HL-60 (cell line): ENCODE measurements at regions not wholly inside any gene's neighbourhood (a gene's known extent, or its start where the extent isn't known, plus 50 kb on each side); places are given as distances from the start of the nearest gene placed in this dataset.

Source experiments
- DNase-seq, 2 experiments: peaks; one replicate each; pipeline ENCODE4 v3.0.0-alpha.2; 2010 to 2020; ENCODE audit warnings: low read depth in 1 of 2, low spot score in 1 of 2
- H3K27ac ChIP-seq: fragments of 250-450 bp; sonication (Bioruptor Pico); replicated peaks from 2 replicates; pipeline ENCODE4 v1.5.1; 2020; ENCODE audit warnings: mild to moderate bottlenecking, moderate library complexity
- H3K27me3 ChIP-seq: fragments of 250-450 bp; sonication (Bioruptor Pico); 2 replicates; pipeline ENCODE4 v1.5.1; 2021; ENCODE audit warnings: mild to moderate bottlenecking, moderate library complexity; ENCODE audit not compliant: insufficient read depth, poor library complexity, severe bottlenecking
- H3K4me3 ChIP-seq: replicated peaks from 2 replicates; pipeline ENCODE4 v1.5.1; 2011; ENCODE audit warnings: mild to moderate bottlenecking, control low read depth, low read length; ENCODE audit not compliant: insufficient read depth
- GABPA ChIP-seq: IDR thresholded peaks from 2 replicates; pipeline ENCODE4 v1.6.1; 2012; ENCODE audit warnings: low read depth
- POLR2AphosphoS5 ChIP-seq: IDR thresholded peaks from 2 replicates; pipeline ENCODE4 v1.6.1; 2012; ENCODE audit warnings: low read depth
- SPI1 ChIP-seq: IDR thresholded peaks from 2 replicates; pipeline ENCODE4 v1.6.1; 2012; ENCODE audit warnings: low read depth, mild to moderate bottlenecking, borderline replicate concordance
- TF ChIP-seq, protein P1 (sequence below): IDR thresholded peaks from one replicate; pipeline ENCODE4 v1.5.1; 2011; ENCODE audit warnings: low read length, control low read depth, inconsistent platforms; ENCODE audit not compliant: insufficient read depth
- TF ChIP-seq, protein P2 (sequence below): IDR thresholded peaks from 2 replicates; pipeline ENCODE4 v1.6.1; 2012; ENCODE audit warnings: low read depth; ENCODE audit not compliant: insufficient replicate concordance

DNA sequence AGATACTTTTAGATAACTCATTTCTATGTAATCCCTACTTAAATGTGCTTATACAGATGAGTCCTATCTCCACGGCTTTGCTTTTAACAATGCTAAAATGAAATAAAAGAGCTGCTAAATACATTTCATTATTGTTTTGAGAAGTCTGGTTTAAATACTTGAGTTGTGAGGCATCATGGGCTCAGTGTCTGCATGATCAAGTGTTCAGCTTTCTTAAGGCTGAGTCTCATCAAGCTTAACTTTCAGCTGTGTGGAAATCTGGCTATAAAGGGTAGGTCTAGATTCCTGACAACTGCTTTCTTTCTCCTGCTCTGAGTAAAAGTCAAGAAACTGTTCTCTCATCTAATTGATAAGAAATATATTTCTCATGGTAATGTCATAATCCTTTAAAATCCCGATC lies 235.4 kb downstream of the FSCB start:
- TF ChIP-seq, protein P1, sequence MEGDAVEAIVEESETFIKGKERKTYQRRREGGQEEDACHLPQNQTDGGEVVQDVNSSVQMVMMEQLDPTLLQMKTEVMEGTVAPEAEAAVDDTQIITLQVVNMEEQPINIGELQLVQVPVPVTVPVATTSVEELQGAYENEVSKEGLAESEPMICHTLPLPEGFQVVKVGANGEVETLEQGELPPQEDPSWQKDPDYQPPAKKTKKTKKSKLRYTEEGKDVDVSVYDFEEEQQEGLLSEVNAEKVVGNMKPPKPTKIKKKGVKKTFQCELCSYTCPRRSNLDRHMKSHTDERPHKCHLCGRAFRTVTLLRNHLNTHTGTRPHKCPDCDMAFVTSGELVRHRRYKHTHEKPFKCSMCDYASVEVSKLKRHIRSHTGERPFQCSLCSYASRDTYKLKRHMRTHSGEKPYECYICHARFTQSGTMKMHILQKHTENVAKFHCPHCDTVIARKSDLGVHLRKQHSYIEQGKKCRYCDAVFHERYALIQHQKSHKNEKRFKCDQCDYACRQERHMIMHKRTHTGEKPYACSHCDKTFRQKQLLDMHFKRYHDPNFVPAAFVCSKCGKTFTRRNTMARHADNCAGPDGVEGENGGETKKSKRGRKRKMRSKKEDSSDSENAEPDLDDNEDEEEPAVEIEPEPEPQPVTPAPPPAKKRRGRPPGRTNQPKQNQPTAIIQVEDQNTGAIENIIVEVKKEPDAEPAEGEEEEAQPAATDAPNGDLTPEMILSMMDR: no peak
- TF ChIP-seq, protein P2, sequence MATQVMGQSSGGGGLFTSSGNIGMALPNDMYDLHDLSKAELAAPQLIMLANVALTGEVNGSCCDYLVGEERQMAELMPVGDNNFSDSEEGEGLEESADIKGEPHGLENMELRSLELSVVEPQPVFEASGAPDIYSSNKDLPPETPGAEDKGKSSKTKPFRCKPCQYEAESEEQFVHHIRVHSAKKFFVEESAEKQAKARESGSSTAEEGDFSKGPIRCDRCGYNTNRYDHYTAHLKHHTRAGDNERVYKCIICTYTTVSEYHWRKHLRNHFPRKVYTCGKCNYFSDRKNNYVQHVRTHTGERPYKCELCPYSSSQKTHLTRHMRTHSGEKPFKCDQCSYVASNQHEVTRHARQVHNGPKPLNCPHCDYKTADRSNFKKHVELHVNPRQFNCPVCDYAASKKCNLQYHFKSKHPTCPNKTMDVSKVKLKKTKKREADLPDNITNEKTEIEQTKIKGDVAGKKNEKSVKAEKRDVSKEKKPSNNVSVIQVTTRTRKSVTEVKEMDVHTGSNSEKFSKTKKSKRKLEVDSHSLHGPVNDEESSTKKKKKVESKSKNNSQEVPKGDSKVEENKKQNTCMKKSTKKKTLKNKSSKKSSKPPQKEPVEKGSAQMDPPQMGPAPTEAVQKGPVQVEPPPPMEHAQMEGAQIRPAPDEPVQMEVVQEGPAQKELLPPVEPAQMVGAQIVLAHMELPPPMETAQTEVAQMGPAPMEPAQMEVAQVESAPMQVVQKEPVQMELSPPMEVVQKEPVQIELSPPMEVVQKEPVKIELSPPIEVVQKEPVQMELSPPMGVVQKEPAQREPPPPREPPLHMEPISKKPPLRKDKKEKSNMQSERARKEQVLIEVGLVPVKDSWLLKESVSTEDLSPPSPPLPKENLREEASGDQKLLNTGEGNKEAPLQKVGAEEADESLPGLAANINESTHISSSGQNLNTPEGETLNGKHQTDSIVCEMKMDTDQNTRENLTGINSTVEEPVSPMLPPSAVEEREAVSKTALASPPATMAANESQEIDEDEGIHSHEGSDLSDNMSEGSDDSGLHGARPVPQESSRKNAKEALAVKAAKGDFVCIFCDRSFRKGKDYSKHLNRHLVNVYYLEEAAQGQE: no peak
- TF ChIP-seq POLR2AphosphoS5 (no peak), SPI1 (no peak), GABPA (no peak)

GRCh38 chr14:44271006-44271405 lies 236.1 kb downstream of the FSCB start:
- TF ChIP-seq SPI1 (no peak), GABPA (no peak), POLR2AphosphoS5 (no peak)
- TF ChIP-seq, protein P2: no peak
- TF ChIP-seq, protein P1: no peak
- H3K27me3 ChIP-seq: no peaks in the 10 kb centered on the region
- no peak for DNase-seq
- no peak overlapping the region for H3K4me3 ChIP-seq
- H3K27ac ChIP-seq: no peak overlapping the region

More for the DNA sequence above, 235.4 kb downstream of the FSCB start:
- no peak overlapping the region for H3K27ac ChIP-seq
- H3K4me3 ChIP-seq: no peak overlapping the region
- no peak for DNase-seq
- H3K27me3 ChIP-seq: no peaks in the 10 kb centered on the region

GRCh38 chr14:44265246-44265645 lies 241.8 kb downstream of the FSCB start:
- TF ChIP-seq GABPA (no peak), SPI1 (no peak), POLR2AphosphoS5 (no peak)
- TF ChIP-seq, protein P2: no peak
- TF ChIP-seq, protein P1: no peak
- no peak overlapping the region for H3K27ac ChIP-seq
- H3K4me3 ChIP-seq: no peak overlapping the region
- H3K27me3 ChIP-seq: no peaks in the 10 kb centered on the region
- DNase-seq: no peak
